Activated CD8-positive, alpha-beta memory T cell treated with anti-CD3 and anti-CD28 coated beads, Interleukin-2, amount 10 ng/mL, durations not matched to agents 7 days and 5 days (primary cell): ENCODE measurements at regions not wholly inside any gene's neighbourhood (a gene's known extent, or its start where the extent isn't known, plus 50 kb on each side); places are given as distances from the start of the nearest gene placed in this dataset.
"Not testable (repeated sequence)": the region's sequence is repeated elsewhere in the genome, so short reads cannot be mapped to it uniquely, and the experiment has no call there.

Experiments
- ATAC-seq: fragments of 150-1000 bp; cut with Tn5 transposase; one replicate; pipeline ENCODE4 v1.10.0; 2021; ENCODE audit warnings: moderate library complexity
- CTCF ChIA-PET: fragments of 350-600 bp; sonication (Branson Sonifier 250); formaldehyde crosslinking; loops from one replicate; lab custom pipeline; 2021; ENCODE audit warnings: antibody characterized with exemption; lab: Charles Lee
- DNase-seq: peaks from one replicate; pipeline ENCODE4 v3.0.0-alpha.2; 2020
- H3K27ac Mint-ChIP-seq: one replicate; pipeline ENCODE4 v1.8.0; 2021; ENCODE audit warnings: mild to moderate bottlenecking, mixed read lengths
- H3K27me3 Mint-ChIP-seq: one replicate; pipeline ENCODE4 v1.8.0; 2021; ENCODE audit warnings: mixed read lengths
- H3K36me3 Mint-ChIP-seq: one replicate; pipeline ENCODE4 v1.8.0; 2021; ENCODE audit warnings: mild to moderate bottlenecking, mixed read lengths
- H3K4me1 Mint-ChIP-seq: one replicate; pipeline ENCODE4 v1.8.0; 2021; ENCODE audit warnings: mixed read lengths
- H3K4me3 Mint-ChIP-seq: one replicate; pipeline ENCODE4 v1.8.0; 2021; ENCODE audit warnings: mild to moderate bottlenecking, moderate library complexity, mixed read lengths
- H3K9me3 Mint-ChIP-seq: one replicate; pipeline ENCODE4 v1.8.0; 2022; ENCODE audit warnings: low read depth, mixed read lengths

GRCh38 chr17:34760931-34761495 is 181.6 kb downstream of the TMEM132E start:
- Mint-ChIP-seq H3K4me1 (no peaks in the 10 kb centered on the region), H3K27ac (no peak overlapping the region), H3K4me3 (no peak overlapping the region), H3K9me3 (no peaks in the 10 kb centered on the region), H3K27me3 (peaks cover 15% of the 10 kb centered on the region), H3K36me3 (no peaks in the 10 kb centered on the region)
- CTCF ChIA-PET: no interaction called here
- DNase-seq (no peak), ATAC-seq (no peak)

DNA sequence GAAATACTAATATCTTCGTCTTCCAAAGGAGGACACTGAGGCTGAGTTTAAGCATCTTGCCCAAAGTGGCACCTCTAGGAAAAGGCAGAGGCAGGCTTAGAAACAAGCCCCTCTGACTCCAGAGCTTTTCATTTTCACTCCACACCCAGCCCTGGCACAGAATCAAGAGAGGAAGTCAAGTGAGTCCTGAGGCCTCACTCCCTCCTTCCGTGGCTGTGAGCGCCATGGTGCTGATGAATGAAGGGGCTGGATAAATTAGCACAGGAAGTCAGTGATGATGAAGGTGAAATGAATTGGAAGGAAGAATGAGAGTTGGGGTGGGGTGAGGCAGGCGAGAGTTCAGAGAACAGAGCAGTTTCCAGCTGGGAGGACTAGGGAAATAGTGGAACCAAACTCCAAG is 179.3 kb downstream of the TMEM132E start:
- Mint-ChIP-seq H3K27me3 (peaks cover 22% of the 10 kb centered on the region), H3K4me1 (no peaks in the 10 kb centered on the region), H3K4me3 (no peak overlapping the region), H3K36me3 (no peaks in the 10 kb centered on the region), H3K9me3 (no peaks in the 10 kb centered on the region), H3K27ac (no peak overlapping the region)
- CTCF ChIA-PET: no interaction called here
- DNase-seq: no peak
- no peak for ATAC-seq

DNA sequence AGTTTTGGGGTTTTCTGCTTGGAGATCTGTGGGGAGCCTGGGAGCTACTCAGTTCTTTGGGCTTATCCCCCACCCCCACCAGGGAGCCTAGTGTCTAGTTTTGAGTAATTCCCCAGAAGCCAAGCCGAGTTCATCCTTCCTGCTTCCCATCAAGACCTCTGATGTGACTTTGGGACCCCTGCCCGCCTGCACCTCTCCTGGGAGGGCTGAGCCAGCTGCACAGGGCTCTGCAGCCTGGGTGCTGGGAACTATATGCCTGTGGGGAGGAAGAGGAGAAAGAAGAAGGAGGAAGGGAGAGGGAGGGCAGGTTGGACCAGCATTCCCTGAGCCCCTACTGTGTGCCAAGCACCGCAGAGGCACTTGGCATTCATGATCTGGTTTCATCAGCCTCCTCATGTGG is 178.9 kb downstream of the TMEM132E start:
- Mint-ChIP-seq H3K27me3 (peaks cover 26% of the 10 kb centered on the region), H3K4me3 (no peak overlapping the region)
- ATAC-seq: no peak

GRCh38 chr17:34757611-34758010 is 178.2 kb downstream of the TMEM132E start:
- CTCF ChIA-PET: no interaction called here

More for the DNA sequence above, 178.9 kb downstream of the TMEM132E start:
- Mint-ChIP-seq H3K4me1 (no peaks in the 10 kb centered on the region), H3K9me3 (no peaks in the 10 kb centered on the region), H3K36me3 (no peaks in the 10 kb centered on the region), H3K27ac (no peak overlapping the region)
- no peak for DNase-seq
- CTCF ChIA-PET: no interaction called here

GRCh38 chr17:34757106-34757505 is 177.7 kb downstream of the TMEM132E start:
- DNase-seq (no peak), ATAC-seq (no peak)
- no peaks in the 10 kb centered on the region for H3K9me3 Mint-ChIP-seq
- CTCF ChIA-PET: no interaction called here
- peaks cover 27% of the 10 kb centered on the region for H3K27me3 Mint-ChIP-seq
- no peak overlapping the region for H3K27ac Mint-ChIP-seq
- H3K4me1 Mint-ChIP-seq: no peaks in the 10 kb centered on the region
- H3K4me3 Mint-ChIP-seq: no peak overlapping the region
- no peaks in the 10 kb centered on the region for H3K36me3 Mint-ChIP-seq

More at GRCh38 chr17:34757611-34758010, 178.2 kb downstream of the TMEM132E start:
- H3K9me3 Mint-ChIP-seq: no peaks in the 10 kb centered on the region
- H3K27ac Mint-ChIP-seq: no peak overlapping the region
- peaks cover 28% of the 10 kb centered on the region for H3K27me3 Mint-ChIP-seq
- DNase-seq: no peak
- H3K4me1 Mint-ChIP-seq: no peaks in the 10 kb centered on the region
- no peak for ATAC-seq
- no peaks in the 10 kb centered on the region for H3K36me3 Mint-ChIP-seq
- H3K4me3 Mint-ChIP-seq: no peak overlapping the region

- CTCF ChIA-PET: no interaction called here
- DNase-seq (no peak), ATAC-seq (no peak)
- H3K4me3 Mint-ChIP-seq: no peak overlapping the region
- peaks cover 27% of the 10 kb centered on the region for H3K27me3 Mint-ChIP-seq
- H3K36me3 Mint-ChIP-seq: no peaks in the 10 kb centered on the region
- no peaks in the 10 kb centered on the region for H3K4me1 Mint-ChIP-seq
- H3K27ac Mint-ChIP-seq: no peak overlapping the region
- no peaks in the 10 kb centered on the region for H3K9me3 Mint-ChIP-seq
Measured at GRCh38 chr17:34756637-34757021, 177.2 kb downstream of the TMEM132E start.

DNA sequence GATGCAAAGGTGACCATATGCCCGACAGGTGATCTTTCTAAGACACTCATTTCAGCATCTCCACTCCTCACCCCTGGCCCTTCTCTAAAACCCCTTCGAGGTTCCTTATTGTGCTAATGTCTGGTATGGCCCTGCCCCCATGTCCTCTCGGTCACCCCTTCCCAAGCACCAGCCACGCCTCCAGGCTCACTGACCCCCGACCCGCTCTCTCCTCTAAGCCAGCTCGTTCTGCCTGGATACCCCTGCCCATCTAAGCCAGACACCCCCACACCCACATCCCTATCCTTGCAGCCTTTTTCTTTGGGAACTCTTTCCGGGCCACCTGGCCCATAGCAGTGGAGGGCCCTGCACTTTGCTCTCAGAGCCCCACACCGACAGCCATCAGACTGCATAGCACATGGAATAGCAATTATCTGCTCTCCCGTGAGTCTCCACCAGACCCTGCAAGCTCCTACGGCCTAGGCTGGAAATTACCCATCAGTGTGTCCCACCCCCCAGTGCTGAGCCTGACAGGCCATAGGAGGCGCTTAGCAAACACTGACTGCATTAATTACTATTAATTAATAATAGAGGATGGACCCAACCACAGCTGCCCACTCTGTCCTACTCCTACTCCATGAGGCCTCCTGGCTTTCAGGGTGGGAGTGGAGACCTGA is 176.7 kb downstream of the TMEM132E start:
- H3K4me3 Mint-ChIP-seq: no peak overlapping the region
- H3K9me3 Mint-ChIP-seq: no peaks in the 10 kb centered on the region
- CTCF ChIA-PET: no interaction called here
- H3K27ac Mint-ChIP-seq: no peak overlapping the region
- DNase-seq: no peak
- H3K4me1 Mint-ChIP-seq: no peaks in the 10 kb centered on the region
- H3K36me3 Mint-ChIP-seq: no peaks in the 10 kb centered on the region
- peaks cover 27% of the 10 kb centered on the region for H3K27me3 Mint-ChIP-seq
- ATAC-seq: no peak

DNA sequence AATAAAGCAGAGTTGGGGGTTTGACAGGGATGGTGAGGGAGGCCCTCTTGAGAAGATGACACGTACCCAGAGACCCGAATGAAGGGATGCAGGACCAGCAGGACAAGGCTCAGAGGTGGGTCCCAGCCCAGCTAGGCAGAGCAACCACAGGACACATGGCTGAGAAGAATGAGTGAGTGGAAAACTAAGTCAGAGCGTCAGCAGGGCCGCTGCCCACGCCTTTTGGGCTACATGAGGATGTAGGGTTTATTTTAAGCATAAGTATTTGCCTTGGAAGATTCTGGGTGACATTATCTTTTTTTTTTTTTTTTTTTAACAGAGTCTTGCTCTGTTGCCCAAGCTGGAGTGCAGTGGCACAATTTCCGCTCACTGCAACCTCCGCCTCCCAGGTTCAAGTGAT is 176.0 kb downstream of the TMEM132E start:
- H3K27ac Mint-ChIP-seq: no peak overlapping the region
- peaks cover 33% of the 10 kb centered on the region for H3K27me3 Mint-ChIP-seq
- CTCF ChIA-PET: no interaction called here
- no peak for ATAC-seq
- no peaks in the 10 kb centered on the region for H3K9me3 Mint-ChIP-seq
- H3K4me1 Mint-ChIP-seq: no peaks in the 10 kb centered on the region
- H3K36me3 Mint-ChIP-seq: no peaks in the 10 kb centered on the region
- no peak overlapping the region for H3K4me3 Mint-ChIP-seq
- no peak for DNase-seq

DNA sequence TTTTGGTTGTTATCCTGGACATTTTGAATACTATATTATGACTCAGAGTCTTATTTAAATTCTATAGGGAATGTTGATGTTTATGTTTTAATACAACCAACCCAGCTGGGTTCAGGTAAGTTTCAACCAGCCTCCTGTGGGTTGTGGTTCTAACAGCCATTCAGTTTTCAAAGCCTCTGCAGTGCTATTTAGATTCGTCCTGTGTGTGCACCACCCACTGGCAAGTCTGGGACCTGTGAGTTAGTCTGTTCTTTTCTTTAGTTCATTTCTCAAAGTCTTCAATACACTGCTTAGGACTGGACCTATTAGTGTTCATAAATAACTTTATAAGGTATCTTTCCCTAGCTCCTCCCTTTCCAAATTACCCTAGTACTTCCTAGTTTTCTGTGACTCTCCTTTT is 170.6 kb downstream of the TMEM132E start:
- DNase-seq (no peak), ATAC-seq (no peak)
- H3K9me3 Mint-ChIP-seq: no peaks in the 10 kb centered on the region
- peaks cover 66% of the 10 kb centered on the region for H3K27me3 Mint-ChIP-seq
- H3K4me1 Mint-ChIP-seq: no peaks in the 10 kb centered on the region
- H3K4me3 Mint-ChIP-seq: no peak overlapping the region
- no peaks in the 10 kb centered on the region for H3K36me3 Mint-ChIP-seq
- H3K27ac Mint-ChIP-seq: no peak overlapping the region
- CTCF ChIA-PET: no interaction called here

DNA sequence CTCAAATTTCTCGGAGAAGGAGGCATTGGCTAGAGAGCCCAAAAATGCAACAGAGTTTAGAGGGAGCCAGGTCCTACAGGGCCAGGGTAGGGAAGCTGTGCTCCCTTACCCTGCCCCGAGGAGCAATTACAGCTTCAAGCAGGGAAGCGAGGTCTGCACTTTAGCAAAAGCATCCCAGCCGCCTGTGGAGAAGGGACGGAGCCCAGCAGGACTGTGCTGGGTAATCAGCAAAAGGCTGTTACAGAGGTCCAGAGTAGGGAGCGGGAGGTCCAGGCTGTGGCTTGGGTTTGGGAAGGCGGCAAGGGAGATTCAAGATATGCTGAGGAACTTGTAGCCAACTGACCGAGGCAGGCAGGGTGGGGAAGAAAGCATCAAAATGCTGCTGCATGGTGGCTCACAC is 162.6 kb downstream of the TMEM132E start:
- Mint-ChIP-seq H3K4me3 (no peak overlapping the region), H3K27me3 (peaks cover 28% of the 10 kb centered on the region), H3K36me3 (no peaks in the 10 kb centered on the region), H3K4me1 (no peaks in the 10 kb centered on the region), H3K9me3 (no peaks in the 10 kb centered on the region), H3K27ac (no peak overlapping the region)
- DNase-seq (no peak), ATAC-seq (no peak)
- CTCF ChIA-PET: no interaction called here

DNA sequence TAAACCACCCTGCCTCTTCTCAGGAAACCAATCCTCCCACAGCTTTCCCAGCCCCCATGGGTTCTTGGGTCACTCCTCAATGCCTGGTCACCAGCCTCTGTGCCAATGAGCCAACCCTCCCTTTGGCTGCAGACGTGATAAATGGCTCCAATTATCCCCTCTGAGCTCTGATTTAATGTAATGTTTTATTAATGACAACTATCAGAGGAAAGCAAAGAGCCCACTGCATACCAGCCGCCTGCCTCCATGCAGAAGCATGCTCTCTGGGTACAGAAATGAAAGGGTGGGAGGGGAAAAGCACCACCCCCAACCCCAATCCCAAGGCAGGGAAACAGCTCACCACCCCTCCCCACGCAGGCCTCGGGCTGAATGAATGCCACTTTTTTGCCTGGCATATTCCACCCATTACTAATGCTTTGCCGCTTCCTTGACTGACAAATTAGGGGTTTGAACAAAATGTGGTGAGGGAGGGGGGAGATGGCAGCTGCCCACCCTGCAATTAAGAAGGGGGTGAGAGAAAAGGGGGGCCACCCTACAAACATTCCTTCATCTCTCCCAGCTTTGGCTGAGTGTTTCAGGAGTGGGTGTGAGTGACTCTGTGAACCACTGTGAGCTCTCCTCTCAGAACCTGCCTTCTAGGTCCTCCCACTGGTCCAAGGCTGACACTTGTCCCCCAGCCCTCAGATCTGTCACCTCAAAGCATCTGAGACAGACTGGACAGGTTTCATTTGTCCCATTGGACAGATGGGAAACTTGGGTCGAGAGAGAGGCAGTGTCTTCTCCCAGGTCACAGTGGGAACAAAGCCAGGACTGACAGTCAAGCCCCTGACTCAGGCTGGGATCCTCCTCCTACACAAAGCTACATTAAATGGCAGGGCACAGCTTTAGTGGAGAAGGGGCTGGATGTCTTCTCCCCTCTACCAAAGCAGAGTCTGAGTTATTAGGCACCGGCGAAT is 161.5 kb downstream of the TMEM132E start:
- Mint-ChIP-seq H3K27ac (no peak overlapping the region), H3K9me3 (no peaks in the 10 kb centered on the region), H3K4me1 (no peaks in the 10 kb centered on the region), H3K36me3 (no peaks in the 10 kb centered on the region), H3K27me3 (peaks cover 19% of the 10 kb centered on the region), H3K4me3 (no peak overlapping the region)
- CTCF ChIA-PET: no interaction called here
- no peak for ATAC-seq
- no peak for DNase-seq

DNA sequence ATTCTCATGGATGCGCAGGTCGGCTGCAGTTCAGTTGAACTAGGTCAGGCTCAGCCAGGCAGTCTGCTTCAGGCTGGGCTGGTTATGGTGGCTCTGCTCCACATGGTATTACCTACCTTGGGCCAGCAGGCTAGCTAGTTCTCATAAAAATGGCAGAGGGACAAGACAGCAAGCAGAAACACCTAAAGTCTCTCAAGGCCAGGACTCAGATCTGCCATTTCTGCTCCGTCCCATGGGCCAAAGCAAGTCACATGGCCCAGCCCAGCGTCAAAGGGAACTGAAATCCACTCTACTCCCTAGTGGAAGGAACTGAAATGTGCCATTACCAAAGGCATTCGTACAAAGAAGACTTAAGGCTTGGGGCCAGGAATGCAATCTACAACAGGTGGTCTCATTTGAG is 160.0 kb downstream of the TMEM132E start:
- no peak for DNase-seq
- Mint-ChIP-seq H3K9me3 (no peaks in the 10 kb centered on the region), H3K36me3 (no peaks in the 10 kb centered on the region), H3K4me1 (no peaks in the 10 kb centered on the region), H3K27ac (no peak overlapping the region), H3K4me3 (no peak overlapping the region), H3K27me3 (peaks cover 23% of the 10 kb centered on the region)
- CTCF ChIA-PET: no interaction called here
- no peak for ATAC-seq

- peaks cover 13% of the 10 kb centered on the region for H3K27me3 Mint-ChIP-seq
- H3K4me1 Mint-ChIP-seq, ATAC-seq, H3K4me3 Mint-ChIP-seq, H3K36me3 Mint-ChIP-seq, DNase-seq, H3K9me3 Mint-ChIP-seq, H3K27ac Mint-ChIP-seq, CTCF ChIA-PET: not testable (repeated sequence)
Measured at GRCh38 chr17:34737673-34738072, 158.3 kb downstream of the TMEM132E start.

GRCh38 chr17:34736611-34737010 is 157.2 kb downstream of the TMEM132E start:
- CTCF ChIA-PET: no interaction called here
- H3K4me3 Mint-ChIP-seq: no peak overlapping the region
- H3K27me3 Mint-ChIP-seq: peaks cover 6% of the 10 kb centered on the region
- no peaks in the 10 kb centered on the region for H3K36me3 Mint-ChIP-seq
- no peak overlapping the region for H3K27ac Mint-ChIP-seq
- no peak for ATAC-seq
- no peak for DNase-seq
- H3K4me1 Mint-ChIP-seq: no peaks in the 10 kb centered on the region
- no peaks in the 10 kb centered on the region for H3K9me3 Mint-ChIP-seq
